H9 (cell line): ENCODE measurements at regions not wholly inside any gene's neighbourhood (a gene's known extent, or its start where the extent isn't known, plus 50 kb on each side); places are given as distances from the start of the nearest gene placed in this dataset.

ENCODE experiments used
- DNase-seq: peaks from one replicate; pipeline ENCODE4 v3.0.0-alpha.2; 2017
- H2AFZ ChIP-seq: one replicate; pipeline ENCODE4 v1.6.1; 2013; ENCODE audit warnings: mild to moderate bottlenecking, low read length, control low read depth, moderate library complexity
- H2AK5ac ChIP-seq: 2 replicates; pipeline ENCODE4 v1.6.1; 2013; ENCODE audit warnings: low read length, control low read depth, mixed read lengths; ENCODE audit not compliant: insufficient read length
- H2BK120ac ChIP-seq: one replicate; pipeline ENCODE4 v1.6.1; 2013; ENCODE audit warnings: low read depth, mild to moderate bottlenecking, low read length, control low read depth, inconsistent platforms; ENCODE audit not compliant: poor library complexity, severe bottlenecking
- H2BK12ac ChIP-seq: 2 replicates; pipeline ENCODE4 v1.6.1; 2013; ENCODE audit warnings: low read length, control low read depth, mixed read lengths, low read depth; ENCODE audit not compliant: insufficient read length
- H2BK15ac ChIP-seq: 2 replicates; pipeline ENCODE4 v1.6.1; 2013; ENCODE audit warnings: low read depth, low read length, control low read depth
- H2BK20ac ChIP-seq: one replicate; pipeline ENCODE4 v1.6.1; 2013; ENCODE audit warnings: low read depth, mild to moderate bottlenecking, low read length, control low read depth, inconsistent platforms; ENCODE audit not compliant: poor library complexity, severe bottlenecking
- H2BK5ac ChIP-seq: 2 replicates; pipeline ENCODE4 v1.6.1; 2013; ENCODE audit warnings: low read length, control low read depth, mixed read lengths; ENCODE audit not compliant: insufficient read length
- H3K14ac ChIP-seq: 2 replicates; pipeline ENCODE4 v1.6.1; 2013; ENCODE audit warnings: low read length, control low read depth; ENCODE audit not compliant: insufficient read depth
- H3K18ac ChIP-seq: 2 replicates; pipeline ENCODE4 v1.6.1; 2013; ENCODE audit warnings: low read depth, mild to moderate bottlenecking, mixed read lengths, low read length, control low read depth; ENCODE audit not compliant: insufficient read length
- H3K23ac ChIP-seq: 2 replicates; pipeline ENCODE4 v1.6.1; 2013; ENCODE audit warnings: low read length, control low read depth, mixed read lengths, low read depth; ENCODE audit not compliant: insufficient read length
- H3K23me2 ChIP-seq: 2 replicates; pipeline ENCODE4 v1.6.1; 2013; ENCODE audit warnings: low read depth, mild to moderate bottlenecking, mixed read lengths, low read length, control low read depth; ENCODE audit not compliant: insufficient read length, poor library complexity, severe bottlenecking
- H3K27ac ChIP-seq: 2 replicates; pipeline ENCODE4 v1.5.1; 2013; ENCODE audit warnings: low read length, control low read depth, mixed read lengths, low read depth; ENCODE audit not compliant: insufficient read length
- H3K27me3 ChIP-seq: 2 replicates; pipeline ENCODE4 v1.6.1; 2013; ENCODE audit warnings: low read length, control low read depth, inconsistent platforms; ENCODE audit not compliant: insufficient read depth
- H3K4ac ChIP-seq: 2 replicates; pipeline ENCODE4 v1.6.1; 2013; ENCODE audit warnings: low read depth, mild to moderate bottlenecking, control low read depth, inconsistent platforms, low read length, moderate library complexity
- H3K4me1 ChIP-seq: 2 replicates; pipeline ENCODE4 v1.6.1; 2013; ENCODE audit warnings: low read length, control low read depth, inconsistent platforms; ENCODE audit not compliant: insufficient read depth
- H3K4me2 ChIP-seq: 2 replicates; pipeline ENCODE4 v1.6.1; 2013; ENCODE audit warnings: low read length, control low read depth, mixed read lengths; ENCODE audit not compliant: insufficient read length, insufficient read depth
- H3K56ac ChIP-seq: 2 replicates; pipeline ENCODE4 v1.6.1; 2013; ENCODE audit warnings: low read depth, mild to moderate bottlenecking, mixed read lengths, low read length, control low read depth; ENCODE audit not compliant: insufficient read length
- H3K79me1 ChIP-seq: 2 replicates; pipeline ENCODE4 v1.6.1; 2013; ENCODE audit warnings: low read depth, mild to moderate bottlenecking, moderate library complexity, low read length, control low read depth, inconsistent platforms; ENCODE audit not compliant: insufficient read depth, poor library complexity, severe bottlenecking
- H3K79me2 ChIP-seq: 2 replicates; pipeline ENCODE4 v1.6.1; 2013; ENCODE audit warnings: low read length, control low read depth, inconsistent platforms; ENCODE audit not compliant: insufficient read depth
- H3K9ac ChIP-seq: 2 replicates; pipeline ENCODE4 v1.6.1; 2013; ENCODE audit warnings: low read length, control low read depth, mixed read lengths; ENCODE audit not compliant: insufficient read length; ENCODE audit errors: extremely low read depth
- H3K9me3 ChIP-seq: one replicate; pipeline ENCODE4 v1.6.1; 2013; ENCODE audit warnings: low read depth, low read length, inconsistent platforms; ENCODE audit not compliant: control insufficient read depth
- H3T11ph ChIP-seq: one replicate; pipeline ENCODE4 v1.6.1; 2013; ENCODE audit warnings: mild to moderate bottlenecking, low read length, control low read depth, inconsistent platforms
- H4K20me1 ChIP-seq: one replicate; pipeline ENCODE4 v1.6.1; 2013; ENCODE audit not compliant: control insufficient read depth, insufficient read length, insufficient read depth
- H4K5ac ChIP-seq: 2 replicates; pipeline ENCODE4 v1.6.1; 2013; ENCODE audit warnings: low read depth, mild to moderate bottlenecking, mixed read lengths, low read length, control low read depth; ENCODE audit not compliant: insufficient read length
- H4K8ac ChIP-seq: replicated peaks from 2 replicates; pipeline ENCODE4 v1.6.1; 2013; ENCODE audit warnings: low read length, control low read depth, mixed read lengths, low read depth; ENCODE audit not compliant: insufficient read length
- H4K91ac ChIP-seq: 2 replicates; pipeline ENCODE4 v1.6.1; 2013; ENCODE audit warnings: low read depth, mild to moderate bottlenecking, moderate library complexity, mixed read lengths, low read length, control low read depth; ENCODE audit not compliant: insufficient read length
- H3K27ac Mint-ChIP-seq, 3 experiments: 2 replicates in 2 of 3; 3 replicates in 1 of 3; pipeline ENCODE4 v1.8.0; 2020 to 2021; ENCODE audit warnings: mixed read lengths in 3 of 3, mild to moderate bottlenecking in 1 of 3, moderate library complexity in 1 of 3
- H3K27me3 Mint-ChIP-seq: 2 replicates; pipeline ENCODE4 v1.8.0; 2021; ENCODE audit warnings: low read depth, mild to moderate bottlenecking, moderate library complexity, mixed read lengths
- H3K36me3 Mint-ChIP-seq, 3 experiments: 2 replicates in 2 of 3; 3 replicates in 1 of 3; pipeline ENCODE4 v1.8.0; 2020 to 2021; ENCODE audit warnings: low read depth in 3 of 3, mixed read lengths in 3 of 3; ENCODE audit not compliant: insufficient read depth in 1 of 3
- H3K4me1 Mint-ChIP-seq, 2 experiments: 2 replicates each; pipeline ENCODE4 v1.8.0; 2020; ENCODE audit warnings: mixed read lengths in 2 of 2
- H3K4me3 Mint-ChIP-seq, 2 experiments: 2 replicates in 1 of 2; 3 replicates in 1 of 2; pipeline ENCODE4 v1.8.0; 2020 to 2021; ENCODE audit warnings: mild to moderate bottlenecking in 2 of 2, mixed read lengths in 2 of 2, moderate library complexity in 1 of 2
- H3K9me3 Mint-ChIP-seq, 2 experiments: 2 replicates in 1 of 2; 3 replicates in 1 of 2; pipeline ENCODE4 v1.8.0; 2020; ENCODE audit warnings: mild to moderate bottlenecking in 2 of 2, mixed read lengths in 2 of 2, moderate library complexity in 1 of 2
- CTCF ChIP-seq: fragments of 200-600 bp; sonication (generic); conservative IDR thresholded peaks from 3 replicates; pipeline ENCODE4 v1.8.0; 2021; ENCODE audit warnings: antibody characterized with exemption, mild to moderate bottlenecking
- WGBS: extraction: QIAGEN DNeasy Blood & Tissue Kit; methylation state at CpG from one replicate; pipeline ENCODE4 v1.1.7; 2013; ENCODE audit warnings: missing lambda C conversion rate, low lambda C conversion rate, mixed read lengths; ENCODE audit not compliant: insufficient read length; ENCODE audit errors: extremely low coverage; 5-methylcytosine and 5-hydroxymethylcytosine counted together

- Mint-ChIP-seq H3K27ac (no peak overlapping the region), H3K36me3 (no peaks in the 10 kb centered on the region)
- TF ChIP-seq CTCF = no peak
Observed at GRCh38 chr9:90017679-90018078, 412.9 kb downstream of the GADD45G start.

More at GRCh38 chr9:90017679-90018078, 412.9 kb downstream of the GADD45G start:
- Histone ChIP-seq H3K79me2 (no peaks in the 10 kb centered on the region), H2BK5ac (no peak overlapping the region), H2BK12ac (no peak overlapping the region), H3K23me2 (no peaks in the 10 kb centered on the region), H3K4me1 (no peaks in the 10 kb centered on the region), H4K91ac (no peak overlapping the region), H3K56ac (no peak overlapping the region), H3K18ac (no peak overlapping the region), H2BK20ac (no peak overlapping the region), H4K8ac (no peak overlapping the region), H2AFZ (no peak overlapping the region), H3K14ac (no peak overlapping the region), H4K5ac (no peak overlapping the region), H3K4ac (no peak overlapping the region), H3T11ph (no peak overlapping the region), H2BK15ac (no peak overlapping the region), H3K27ac (no peak overlapping the region), H3K9ac (no peak overlapping the region), H3K4me2 (no peak overlapping the region), H3K23ac (no peak overlapping the region), H2BK120ac (no peak overlapping the region), H3K79me1 (no peaks in the 10 kb centered on the region), H3K9me3 (no peaks in the 10 kb centered on the region), H2AK5ac (no peak overlapping the region), H3K27me3 (no peaks in the 10 kb centered on the region), H4K20me1 (no peaks in the 10 kb centered on the region)
- Mint-ChIP-seq H3K27me3 (peaks cover 4% of the 10 kb centered on the region), H3K9me3 (no peaks in the 10 kb centered on the region; a peak in 2 of 5 replicates), H3K4me1 (no peaks in the 10 kb centered on the region), H3K4me3 (no peak overlapping the region)
- WGBS = no CpG with 5 or more reads among the region's 7 CpGs
- DNase-seq = no peak
